Endodermal cell (in vitro differentiated cells): ENCODE measurements at regions not wholly inside any gene's neighbourhood (a gene's known extent, or its start where the extent isn't known, plus 50 kb on each side); places are given as distances from the start of the nearest gene placed in this dataset.

Experiments used
- DNase-seq: peaks from one replicate; pipeline ENCODE4 v3.0.0-alpha.2; 2017
- H3K27ac ChIP-seq: 2 replicates; pipeline ENCODE4 v1.5.1; 2013; ENCODE audit warnings: mild to moderate bottlenecking, low read depth, low read length, moderate library complexity
- H3K27me3 ChIP-seq: 2 replicates; pipeline ENCODE4 v1.6.1; 2013; ENCODE audit warnings: mild to moderate bottlenecking, low read length, moderate library complexity; ENCODE audit not compliant: insufficient read depth, control insufficient read depth, poor library complexity, severe bottlenecking
- H3K36me3 ChIP-seq: 2 replicates; pipeline ENCODE4 v1.7.0; 2013; ENCODE audit warnings: mild to moderate bottlenecking, low read length, moderate library complexity; ENCODE audit not compliant: control insufficient read depth, insufficient read depth
- H3K4me1 ChIP-seq: one replicate; pipeline ENCODE4 v1.7.0; 2013; ENCODE audit warnings: low read length; ENCODE audit not compliant: control insufficient read depth, insufficient read depth
- H3K4me3 ChIP-seq: 2 replicates; pipeline ENCODE4 v1.5.1; 2013; ENCODE audit warnings: mild to moderate bottlenecking, low read length, moderate library complexity
- H3K9ac ChIP-seq: 2 replicates; pipeline ENCODE4 v1.6.1; 2013; ENCODE audit warnings: mild to moderate bottlenecking, low read length, moderate library complexity; ENCODE audit not compliant: poor library complexity, severe bottlenecking; ENCODE audit errors: extremely low read depth
- H3K9me3 ChIP-seq: 2 replicates; pipeline ENCODE4 v1.6.1; 2013; ENCODE audit warnings: mild to moderate bottlenecking, low read length, moderate library complexity; ENCODE audit not compliant: control insufficient read depth
- H3K27ac Mint-ChIP-seq: 2 replicates; pipeline ENCODE4 v1.8.0; 2020; ENCODE audit warnings: mixed read lengths
- H3K27me3 Mint-ChIP-seq: 2 replicates; pipeline ENCODE4 v1.8.0; 2021; ENCODE audit warnings: mild to moderate bottlenecking, mixed read lengths; ENCODE audit not compliant: insufficient read depth
- H3K36me3 Mint-ChIP-seq: 2 replicates; pipeline ENCODE4 v1.8.0; 2020; ENCODE audit warnings: low read depth, mixed read lengths
- H3K4me1 Mint-ChIP-seq: 2 replicates; pipeline ENCODE4 v1.8.0; 2020; ENCODE audit warnings: mixed read lengths
- H3K4me3 Mint-ChIP-seq: 2 replicates; pipeline ENCODE4 v1.8.0; 2020; ENCODE audit warnings: mild to moderate bottlenecking, moderate library complexity, mixed read lengths
- H3K9me3 Mint-ChIP-seq: 2 replicates; pipeline ENCODE4 v1.8.0; 2020; ENCODE audit warnings: mild to moderate bottlenecking, mixed read lengths
- CTCF ChIP-seq: fragments of 200-600 bp; sonication (generic); conservative IDR thresholded peaks from 2 replicates; pipeline ENCODE4 v1.5.0; 2021; ENCODE audit warnings: antibody characterized with exemption, mild to moderate bottlenecking
- WGBS, 2 experiments: methylation state at CpG; one replicate each; pipeline versions ENCODE4 v1.1.5 to v1.1.7; 2013; ENCODE audit warnings: missing lambda C conversion rate in 2 of 2, mixed read lengths in 1 of 2; ENCODE audit not compliant: insufficient coverage in 1 of 2, insufficient read length in 1 of 2; 5-methylcytosine and 5-hydroxymethylcytosine counted together

DNA sequence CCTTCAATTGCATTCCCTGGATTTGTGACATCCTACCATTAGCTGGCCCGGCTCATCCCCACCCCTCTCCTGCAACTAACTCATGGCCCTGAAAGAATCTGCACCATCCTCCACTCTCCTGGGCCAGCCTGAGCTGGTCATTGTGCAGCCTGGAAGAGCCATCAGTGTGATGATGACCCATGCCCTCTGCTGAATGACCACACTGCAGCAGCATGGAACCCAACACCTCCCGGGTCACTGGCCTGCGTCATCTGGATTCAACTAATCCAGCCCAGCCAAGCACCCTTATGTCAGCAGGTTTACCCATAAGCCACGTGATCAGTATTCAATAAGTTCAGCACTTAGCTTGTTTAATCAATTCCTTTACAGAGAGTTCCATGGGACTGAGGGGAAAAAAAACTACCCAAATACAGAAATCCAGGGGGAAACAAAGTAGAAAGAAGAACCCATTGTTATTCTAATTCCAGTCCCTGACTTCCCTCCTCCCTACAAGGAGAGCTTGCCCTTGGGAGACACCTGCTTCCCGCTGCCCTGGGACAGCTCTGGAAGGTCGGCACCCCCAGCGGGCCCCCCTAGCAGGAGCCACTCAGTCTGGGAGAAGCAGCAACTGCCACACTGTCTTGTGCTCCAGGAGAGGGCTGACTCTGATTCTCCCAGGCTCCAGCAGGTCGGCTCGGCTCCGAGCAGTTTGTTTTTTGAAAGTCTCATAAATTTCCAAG lies 309.1 kb upstream of the TLE3 start:
- H3K27me3 ChIP-seq = peaks cover 6% of the 10 kb centered on the region
- 55 to 71% methylated on average over 5 to 10 of the region's 10 CpGs for WGBS, 2 experiments
- no peak overlapping the region for H3K4me3 Mint-ChIP-seq
- no peak overlapping the region for H3K9ac ChIP-seq
- H3K27ac ChIP-seq = no peak overlapping the region
- no peaks in the 10 kb centered on the region for H3K4me1 ChIP-seq
- no peak for TF ChIP-seq CTCF
- H3K27ac Mint-ChIP-seq = peak overlapping the region; percentile 9
- H3K4me1 Mint-ChIP-seq = peaks cover 4% of the 10 kb centered on the region
- no peaks in the 10 kb centered on the region for H3K36me3 ChIP-seq
- no peak overlapping the region for H3K4me3 ChIP-seq
- peaks cover 7% of the 10 kb centered on the region for H3K27me3 Mint-ChIP-seq
- H3K9me3 ChIP-seq = peaks cover 26% of the 10 kb centered on the region
- no peak for DNase-seq
- peaks cover 23% of the 10 kb centered on the region for H3K9me3 Mint-ChIP-seq
- no peaks in the 10 kb centered on the region for H3K36me3 Mint-ChIP-seq

DNA sequence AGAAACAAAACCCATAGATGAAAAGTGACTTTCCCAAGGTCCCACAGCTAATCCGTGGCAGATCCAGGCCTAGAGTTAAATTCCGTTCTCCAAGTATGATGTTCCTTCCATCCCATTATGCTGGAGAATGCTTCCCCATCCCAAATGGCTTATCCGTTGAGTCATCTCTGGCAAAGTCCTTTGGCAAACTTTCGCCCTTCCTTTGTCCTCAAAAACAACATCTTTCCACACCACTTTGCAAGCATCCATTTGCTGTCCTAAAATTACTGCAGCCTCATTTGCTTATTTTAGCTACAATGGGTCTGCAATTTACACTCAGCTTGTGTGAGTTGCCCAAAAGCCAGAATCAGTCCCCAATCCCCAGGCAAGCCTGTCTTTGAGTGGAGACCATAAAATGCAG lies 304.0 kb upstream of the TLE3 start:
- H3K36me3 Mint-ChIP-seq = no peaks in the 10 kb centered on the region
- Histone ChIP-seq H3K36me3 (no peaks in the 10 kb centered on the region), H3K27me3 (no peaks in the 10 kb centered on the region), H3K27ac (no peak overlapping the region), H3K4me1 (no peaks in the 10 kb centered on the region), H3K4me3 (no peak overlapping the region), H3K9ac (no peak overlapping the region), H3K9me3 (no peaks in the 10 kb centered on the region)
- 84 to 92% methylated on average over 4 of the region's 4 CpGs for WGBS, 2 experiments
- TF ChIP-seq CTCF = no peak
- peaks cover 5% of the 10 kb centered on the region for H3K9me3 Mint-ChIP-seq
- DNase-seq = no peak
- H3K4me3 Mint-ChIP-seq = no peak overlapping the region
- H3K27me3 Mint-ChIP-seq = peaks cover 2% of the 10 kb centered on the region
- no peak overlapping the region for H3K27ac Mint-ChIP-seq
- peaks cover 11% of the 10 kb centered on the region for H3K4me1 Mint-ChIP-seq

DNA sequence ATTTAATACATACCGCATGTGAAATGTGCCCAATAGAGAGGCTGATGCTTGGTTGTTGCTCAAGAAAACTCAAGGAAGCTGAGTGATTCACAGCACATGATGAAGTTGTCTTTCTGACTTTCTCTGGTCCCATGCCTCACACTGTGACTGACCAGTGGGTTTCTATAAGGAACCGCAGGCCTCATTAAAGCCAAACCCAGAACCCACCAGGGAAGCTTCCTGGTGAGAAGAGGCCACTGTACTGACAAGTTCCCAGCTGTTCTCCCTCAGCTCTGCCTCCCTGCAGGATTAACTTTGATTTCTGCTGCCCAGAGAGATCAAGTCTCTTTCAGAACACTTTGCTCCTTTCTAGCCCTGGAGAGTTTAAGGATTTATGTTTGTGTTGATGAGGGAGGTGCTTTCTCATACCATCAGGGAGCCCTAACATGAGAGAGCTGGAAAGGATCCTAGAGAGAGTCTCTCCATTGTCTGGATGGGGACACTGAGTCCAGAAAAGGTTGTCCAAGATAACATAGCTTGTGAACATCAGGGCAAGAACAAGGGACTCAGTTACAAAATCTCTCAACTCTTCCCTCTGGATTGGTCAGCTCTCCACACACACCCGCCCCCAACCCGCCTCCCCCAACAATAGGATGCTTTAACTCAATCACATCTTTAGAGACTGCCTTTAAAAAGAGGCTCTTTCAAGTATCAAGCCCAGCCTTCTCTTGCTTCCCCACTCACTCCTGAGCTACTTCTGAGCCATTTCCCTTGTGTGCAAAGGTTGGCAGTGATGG lies 303.2 kb upstream of the TLE3 start:
- no peak overlapping the region for H3K27ac Mint-ChIP-seq

More for the DNA sequence above, 303.2 kb upstream of the TLE3 start:
- DNase-seq = no peak
- Histone ChIP-seq H3K4me3 (no peak overlapping the region), H3K36me3 (no peaks in the 10 kb centered on the region), H3K9me3 (no peaks in the 10 kb centered on the region), H3K27me3 (no peaks in the 10 kb centered on the region), H3K4me1 (no peaks in the 10 kb centered on the region), H3K9ac (no peak overlapping the region), H3K27ac (no peak overlapping the region)
- Mint-ChIP-seq H3K4me1 (peaks cover 9% of the 10 kb centered on the region), H3K9me3 (peaks cover 2% of the 10 kb centered on the region), H3K27me3 (no peaks in the 10 kb centered on the region), H3K36me3 (no peaks in the 10 kb centered on the region), H3K4me3 (no peak overlapping the region)
- TF ChIP-seq CTCF = no peak
- 96% methylated on average over 4 of the region's 4 CpGs for WGBS, 2 experiments
